MM.1S (cell line): ENCODE measurements at regions not wholly inside any gene's neighbourhood (a gene's known extent, or its start where the extent isn't known, plus 50 kb on each side); places are given as distances from the start of the nearest gene placed in this dataset.

Source experiments
- DNase-seq: peaks from one replicate; pipeline ENCODE4 v3.0.0-alpha.2; 2015
- H2AFZ ChIP-seq: fragments of 300-600 bp; sonication (generic); 2 replicates; pipeline ENCODE4 v1.6.0; 2016; ENCODE audit warnings: antibody characterized with exemption, low read length
- H3F3A ChIP-seq: fragments of 300-600 bp; sonication (generic); 2 replicates; pipeline ENCODE4 v1.6.1; 2016; ENCODE audit warnings: mild to moderate bottlenecking, antibody characterized with exemption, low read length, moderate library complexity, mixed read lengths; ENCODE audit not compliant: insufficient read depth
- H3K27ac ChIP-seq: fragments of 300-600 bp; sonication (generic); 2 replicates; pipeline ENCODE4 v1.5.1; 2016; ENCODE audit warnings: mild to moderate bottlenecking, low read length
- H3K27me3 ChIP-seq: fragments of 300-600 bp; sonication (generic); replicated peaks from 2 replicates; pipeline ENCODE4 v1.6.0; 2016; ENCODE audit warnings: low read length; ENCODE audit not compliant: insufficient read depth
- H3K36me3 ChIP-seq: fragments of 300-600 bp; sonication (generic); replicated peaks from 2 replicates; pipeline ENCODE4 v1.6.1; 2016; ENCODE audit warnings: mild to moderate bottlenecking, low read length, mixed read lengths; ENCODE audit not compliant: insufficient read depth
- H3K4me1 ChIP-seq: fragments of 300-600 bp; sonication (generic); 2 replicates; pipeline ENCODE4 v1.6.1; 2016; ENCODE audit warnings: low read length, mixed read lengths
- H3K4me2 ChIP-seq: fragments of 300-600 bp; sonication (generic); 2 replicates; pipeline ENCODE4 v1.6.0; 2016; ENCODE audit warnings: low read depth, low read length
- H3K4me3 ChIP-seq: fragments of 300-600 bp; sonication (generic); 2 replicates; pipeline ENCODE4 v1.5.1; 2016; ENCODE audit warnings: low read length, mixed read lengths
- H3K79me2 ChIP-seq: fragments of 300-600 bp; sonication (generic); 2 replicates; pipeline ENCODE4 v1.6.1; 2016; ENCODE audit warnings: mixed run types, low read length, mixed read lengths
- H3K9ac ChIP-seq: fragments of 300-600 bp; sonication (generic); 2 replicates; pipeline ENCODE4 v1.6.1; 2016; ENCODE audit warnings: low read length, mixed read lengths
- H3K9me2 ChIP-seq: fragments of 300-600 bp; sonication (generic); replicated peaks from 2 replicates; pipeline ENCODE4 v1.6.1; 2016; ENCODE audit warnings: mild to moderate bottlenecking, low read length, mixed read lengths; ENCODE audit not compliant: insufficient read depth
- H3K9me3 ChIP-seq: fragments of 300-600 bp; sonication (generic); replicated peaks from 2 replicates; pipeline ENCODE4 v1.6.1; 2016; ENCODE audit warnings: mild to moderate bottlenecking, low read length, mixed read lengths; ENCODE audit not compliant: insufficient read depth
- H4K20me1 ChIP-seq: fragments of 300-600 bp; sonication (generic); 2 replicates; pipeline ENCODE4 v1.6.1; 2016; ENCODE audit warnings: mild to moderate bottlenecking, low read length, moderate library complexity, mixed read lengths; ENCODE audit not compliant: insufficient read depth
- EZH2 ChIP-seq: fragments of 300-600 bp; sonication (generic); optimal IDR thresholded peaks from 2 replicates; pipeline ENCODE3; 2017; ENCODE audit warnings: low read depth, mild to moderate bottlenecking, antibody characterized with exemption, low read length, mixed read lengths
- EZH2phosphoT487 ChIP-seq: fragments of 300-600 bp; sonication (generic); IDR thresholded peaks from 2 replicates; pipeline ENCODE4 v1.6.1; 2018; ENCODE audit warnings: antibody characterized with exemption, low read length
- TF ChIP-seq, protein P1 (sequence below): fragments of 300-600 bp; sonication (generic); IDR thresholded peaks from 2 replicates; pipeline ENCODE4 v1.5.1; 2016; ENCODE audit warnings: antibody characterized with exemption, low read length, mixed read lengths

DNA sequence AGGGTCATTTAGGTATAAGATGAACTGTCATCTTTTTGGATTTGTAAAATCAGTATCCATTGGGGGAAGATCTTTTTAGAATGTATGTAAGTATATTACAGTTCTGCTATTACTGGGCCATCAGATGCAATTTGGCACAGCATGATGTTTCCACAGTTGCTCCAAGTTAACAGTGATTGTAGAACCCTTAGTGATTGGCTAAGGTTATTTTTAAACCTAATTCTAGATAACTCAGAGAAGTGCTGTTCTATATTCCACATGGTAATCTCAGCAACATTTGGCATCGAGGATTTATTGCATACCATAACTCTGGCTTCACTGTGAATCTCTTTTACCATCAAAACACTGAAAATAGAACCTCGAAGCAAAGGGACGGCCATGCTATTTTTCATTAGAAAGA lies 215.7 kb upstream of the HAND2 start:
- H3K9me2 ChIP-seq = no peaks in the 10 kb centered on the region
- H3K4me2 ChIP-seq = peak overlapping the region; percentile 41; the same call in 1 of the 2 replicates
- no peaks in the 10 kb centered on the region for H3K9me3 ChIP-seq
- no peak overlapping the region for H3K27ac ChIP-seq
- H3K4me1 ChIP-seq = peaks cover 22% of the 10 kb centered on the region
- peaks cover 4% of the 10 kb centered on the region for H3F3A ChIP-seq
- no peak overlapping the region for H3K4me3 ChIP-seq
- H3K79me2 ChIP-seq = no peaks in the 10 kb centered on the region
- H3K36me3 ChIP-seq = no peaks in the 10 kb centered on the region
- no peak for DNase-seq
- no peak for TF ChIP-seq EZH2phosphoT487
- TF ChIP-seq EZH2 = no peak
- TF ChIP-seq, protein P1, sequence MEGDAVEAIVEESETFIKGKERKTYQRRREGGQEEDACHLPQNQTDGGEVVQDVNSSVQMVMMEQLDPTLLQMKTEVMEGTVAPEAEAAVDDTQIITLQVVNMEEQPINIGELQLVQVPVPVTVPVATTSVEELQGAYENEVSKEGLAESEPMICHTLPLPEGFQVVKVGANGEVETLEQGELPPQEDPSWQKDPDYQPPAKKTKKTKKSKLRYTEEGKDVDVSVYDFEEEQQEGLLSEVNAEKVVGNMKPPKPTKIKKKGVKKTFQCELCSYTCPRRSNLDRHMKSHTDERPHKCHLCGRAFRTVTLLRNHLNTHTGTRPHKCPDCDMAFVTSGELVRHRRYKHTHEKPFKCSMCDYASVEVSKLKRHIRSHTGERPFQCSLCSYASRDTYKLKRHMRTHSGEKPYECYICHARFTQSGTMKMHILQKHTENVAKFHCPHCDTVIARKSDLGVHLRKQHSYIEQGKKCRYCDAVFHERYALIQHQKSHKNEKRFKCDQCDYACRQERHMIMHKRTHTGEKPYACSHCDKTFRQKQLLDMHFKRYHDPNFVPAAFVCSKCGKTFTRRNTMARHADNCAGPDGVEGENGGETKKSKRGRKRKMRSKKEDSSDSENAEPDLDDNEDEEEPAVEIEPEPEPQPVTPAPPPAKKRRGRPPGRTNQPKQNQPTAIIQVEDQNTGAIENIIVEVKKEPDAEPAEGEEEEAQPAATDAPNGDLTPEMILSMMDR = no peak
- 0 out of 2 replicates have a peak overlapping the region, but pooled peaks have one; percentile 6 for H2AFZ ChIP-seq
- H3K27me3 ChIP-seq = no peaks in the 10 kb centered on the region
- no peaks in the 10 kb centered on the region for H4K20me1 ChIP-seq
- no peak overlapping the region for H3K9ac ChIP-seq

DNA sequence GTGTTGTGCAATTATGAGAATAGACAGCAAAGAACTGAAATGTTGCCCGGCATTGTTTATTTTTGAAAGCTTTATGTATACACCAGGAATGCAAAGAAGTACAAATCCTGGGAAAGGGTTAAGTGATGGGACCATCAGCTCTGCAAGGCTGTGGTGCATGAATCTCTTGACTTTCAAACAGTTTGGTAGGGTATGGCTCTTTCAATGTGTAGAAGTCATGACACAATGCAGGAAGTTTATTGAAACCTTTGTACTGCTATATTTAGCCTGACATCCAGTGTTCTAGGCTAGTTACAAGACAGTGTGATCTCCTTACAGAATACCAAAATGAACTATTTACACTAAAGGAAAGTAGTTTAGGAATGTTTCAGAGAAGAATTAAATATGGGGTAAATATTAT lies 206.8 kb upstream of the HAND2 start:
- Histone ChIP-seq H3K4me1 (0 out of 2 replicates have a peak, but pooled peaks cover 6% of the 10 kb centered on the region), H3K79me2 (no peaks in the 10 kb centered on the region), H3F3A (no peaks in the 10 kb centered on the region), H3K27ac (no peak overlapping the region), H3K4me3 (no peak overlapping the region), H3K36me3 (no peaks in the 10 kb centered on the region), H3K9ac (no peak overlapping the region), H3K9me3 (no peaks in the 10 kb centered on the region), H3K27me3 (no peaks in the 10 kb centered on the region), H4K20me1 (no peaks in the 10 kb centered on the region), H3K9me2 (no peaks in the 10 kb centered on the region), H3K4me2 (no peak overlapping the region), H2AFZ (no peak overlapping the region)
- DNase-seq = no peak
- TF ChIP-seq EZH2 (no peak), EZH2phosphoT487 (no peak)
- TF ChIP-seq, protein P1 = no peak

DNA sequence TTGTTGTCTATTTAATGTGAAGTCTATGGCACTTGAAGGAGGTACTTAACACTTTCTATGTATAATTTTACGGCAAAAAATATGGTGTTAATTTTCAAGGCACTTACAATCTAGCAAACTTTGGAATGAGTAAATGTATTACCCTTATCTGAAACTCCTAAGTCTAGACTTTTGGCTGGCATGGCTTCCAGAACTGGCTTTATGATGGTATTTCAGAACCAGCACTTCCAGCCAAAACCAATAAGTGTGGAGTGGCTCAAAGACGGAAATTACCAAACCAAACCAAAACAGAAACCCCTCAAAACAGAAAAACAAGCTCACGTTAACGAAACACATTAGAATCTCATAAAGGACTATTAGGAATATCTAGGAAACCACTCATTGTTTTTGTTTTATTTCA lies 205.6 kb upstream of the HAND2 start:
- Histone ChIP-seq H2AFZ (no peak overlapping the region), H3K9me2 (no peaks in the 10 kb centered on the region), H3K9ac (no peak overlapping the region), H3K36me3 (no peaks in the 10 kb centered on the region), H3F3A (no peaks in the 10 kb centered on the region), H3K27ac (no peak overlapping the region), H3K9me3 (no peaks in the 10 kb centered on the region), H3K4me1 (0 out of 2 replicates have a peak, but pooled peaks cover 6% of the 10 kb centered on the region), H3K27me3 (no peaks in the 10 kb centered on the region), H3K79me2 (no peaks in the 10 kb centered on the region), H3K4me2 (no peak overlapping the region), H4K20me1 (no peaks in the 10 kb centered on the region), H3K4me3 (no peak overlapping the region)
- DNase-seq = no peak
- TF ChIP-seq EZH2 (no peak), EZH2phosphoT487 (no peak)
- TF ChIP-seq, protein P1 = no peak
